ENCODE measurements at regions not wholly inside any gene's neighbourhood (a gene's known extent, or its start where the extent isn't known, plus 50 kb on each side); places are given as distances from the start of the nearest gene placed in this dataset.

DNA sequence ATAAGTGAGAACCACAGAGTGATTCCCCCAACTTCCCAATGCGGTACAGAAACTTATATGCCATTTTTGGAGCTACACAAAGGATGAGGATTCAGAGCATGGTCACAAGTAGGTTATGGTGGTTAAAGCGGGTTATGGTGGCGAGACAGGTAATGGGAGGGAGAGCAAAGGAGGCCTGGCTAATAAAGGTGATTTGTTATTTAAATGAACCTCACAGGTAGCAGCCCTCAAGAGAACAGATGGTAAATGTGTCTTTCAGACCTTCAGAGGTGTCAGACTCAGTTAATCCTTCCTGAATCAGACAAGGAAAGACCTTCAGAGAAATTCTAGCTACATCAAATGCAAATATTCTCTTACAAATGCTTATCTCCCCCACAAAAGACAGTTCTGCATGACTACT, 1971.4 kb downstream of the OLFM4 start:
- H3K9me3 ChIP-seq: no peaks in the 10 kb centered on the region
- no peaks in the 10 kb centered on the region for H3K36me3 ChIP-seq (replicated peaks in 1 of 2; ENCODE audit: insufficient read depth in 1 of 2, low read depth in 2 of 2)
- ATAC-seq (no peak), DNase-seq (no peak)
- H3K4me1 ChIP-seq: no peaks in the 10 kb centered on the region
- 73 to 82% methylated on average over 3 of the region's 3 CpGs for WGBS, 2 donors
- no peak overlapping the region for H3K4me3 ChIP-seq
- H3K27me3 ChIP-seq: no peaks in the 10 kb centered on the region
- intact Hi-C loops (cut with DNase I): no loop called here
- TF ChIP-seq, protein P1, sequence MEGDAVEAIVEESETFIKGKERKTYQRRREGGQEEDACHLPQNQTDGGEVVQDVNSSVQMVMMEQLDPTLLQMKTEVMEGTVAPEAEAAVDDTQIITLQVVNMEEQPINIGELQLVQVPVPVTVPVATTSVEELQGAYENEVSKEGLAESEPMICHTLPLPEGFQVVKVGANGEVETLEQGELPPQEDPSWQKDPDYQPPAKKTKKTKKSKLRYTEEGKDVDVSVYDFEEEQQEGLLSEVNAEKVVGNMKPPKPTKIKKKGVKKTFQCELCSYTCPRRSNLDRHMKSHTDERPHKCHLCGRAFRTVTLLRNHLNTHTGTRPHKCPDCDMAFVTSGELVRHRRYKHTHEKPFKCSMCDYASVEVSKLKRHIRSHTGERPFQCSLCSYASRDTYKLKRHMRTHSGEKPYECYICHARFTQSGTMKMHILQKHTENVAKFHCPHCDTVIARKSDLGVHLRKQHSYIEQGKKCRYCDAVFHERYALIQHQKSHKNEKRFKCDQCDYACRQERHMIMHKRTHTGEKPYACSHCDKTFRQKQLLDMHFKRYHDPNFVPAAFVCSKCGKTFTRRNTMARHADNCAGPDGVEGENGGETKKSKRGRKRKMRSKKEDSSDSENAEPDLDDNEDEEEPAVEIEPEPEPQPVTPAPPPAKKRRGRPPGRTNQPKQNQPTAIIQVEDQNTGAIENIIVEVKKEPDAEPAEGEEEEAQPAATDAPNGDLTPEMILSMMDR (IDR thresholded peaks at IDR 0.05): no peak
- no peak for TF ChIP-seq POLR2A (IDR thresholded peaks at IDR 0.05)
- H3K27ac ChIP-seq: no peak overlapping the region

DNA sequence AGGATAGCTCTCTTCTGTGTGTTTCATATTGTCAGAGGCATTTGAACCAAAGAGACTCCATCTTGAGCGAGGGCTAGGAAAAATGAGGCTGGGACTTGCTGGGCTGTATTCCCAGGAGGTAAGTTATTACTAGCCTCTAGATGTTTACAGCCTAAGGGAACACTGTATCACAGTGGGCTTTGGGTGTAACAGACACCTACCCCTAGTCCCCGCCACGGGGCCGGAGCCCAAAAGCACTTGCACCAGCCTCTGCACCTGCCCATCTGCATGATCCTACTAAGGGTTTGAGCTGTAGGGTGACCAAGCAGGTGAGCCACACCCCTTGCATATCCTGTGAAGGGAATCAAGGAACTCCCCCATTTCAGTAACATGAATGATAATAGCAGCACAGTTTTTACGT, 1972.2 kb downstream of the OLFM4 start:
- Histone ChIP-seq H3K9me3 (no peaks in the 10 kb centered on the region), H3K4me3 (no peak overlapping the region), H3K4me1 (no peaks in the 10 kb centered on the region), H3K36me3 (replicated peaks in 1 of 2; ENCODE audit: insufficient read depth in 1 of 2, low read depth in 2 of 2) (no peaks in the 10 kb centered on the region), H3K27ac (no peak overlapping the region), H3K27me3 (no peaks in the 10 kb centered on the region)
- DNase-seq (no peak), ATAC-seq (no peak)
- intact Hi-C loops (cut with DNase I): no loop called here
- no peak for TF ChIP-seq POLR2A (IDR thresholded peaks at IDR 0.05)
- WGBS, 2 donors: 79 to 87% methylated on average over 5 of the region's 5 CpGs

DNA sequence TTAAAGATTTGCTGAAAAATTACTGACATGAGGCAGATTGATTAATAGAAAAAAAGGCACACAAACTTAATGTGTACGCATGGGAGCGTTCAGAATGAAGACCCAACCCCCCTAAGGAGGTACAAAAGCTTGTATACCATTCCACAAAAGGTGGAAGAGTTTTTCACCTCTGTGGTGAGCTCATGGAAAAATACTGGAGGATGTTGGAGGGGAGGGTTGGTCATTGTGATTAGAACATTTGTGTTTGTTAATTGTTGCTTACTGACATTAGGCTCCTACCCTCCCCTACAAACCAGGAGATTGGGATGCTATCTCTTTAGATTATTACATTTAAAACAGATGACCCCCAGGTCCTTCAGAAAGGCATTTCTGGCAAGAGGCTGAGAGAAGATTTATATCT, 1973.3 kb downstream of the OLFM4 start:
- no peak for ATAC-seq
- WGBS, 2 donors: 31 to 37% methylated on average over 2 of the region's 2 CpGs
- H3K9me3 ChIP-seq: no peaks in the 10 kb centered on the region

GRCh38 chr13:55007681-55008080, 1979.1 kb downstream of the OLFM4 start:
- no peaks in the 10 kb centered on the region for H3K27me3 ChIP-seq
- no peaks in the 10 kb centered on the region for H3K4me1 ChIP-seq
- WGBS, 2 donors: 13 to 19% methylated on average over 2 of the region's 2 CpGs
- H3K9me3 ChIP-seq: no peaks in the 10 kb centered on the region
- DNase-seq (no peak), ATAC-seq (no peak)
- intact Hi-C loops (cut with DNase I): no loop called here
- no peaks in the 10 kb centered on the region for H3K36me3 ChIP-seq (replicated peaks in 1 of 2; ENCODE audit: insufficient read depth in 1 of 2, low read depth in 2 of 2)
- TF ChIP-seq POLR2A (IDR thresholded peaks at IDR 0.05): no peak
- TF ChIP-seq, protein P1 (IDR thresholded peaks at IDR 0.05): no peak
- H3K27ac ChIP-seq: no peak overlapping the region
- no peak overlapping the region for H3K4me3 ChIP-seq

More for the DNA sequence above, 1973.3 kb downstream of the OLFM4 start:
- no peaks in the 10 kb centered on the region for H3K4me1 ChIP-seq
- no peaks in the 10 kb centered on the region for H3K36me3 ChIP-seq (replicated peaks in 1 of 2; ENCODE audit: insufficient read depth in 1 of 2, low read depth in 2 of 2)
- intact Hi-C loops (cut with DNase I): no loop called here
- H3K4me3 ChIP-seq: no peak overlapping the region
- H3K27me3 ChIP-seq: no peaks in the 10 kb centered on the region
- TF ChIP-seq, protein P1 (IDR thresholded peaks at IDR 0.05): no peak
- no peak overlapping the region for H3K27ac ChIP-seq
- no peak for DNase-seq

DNA sequence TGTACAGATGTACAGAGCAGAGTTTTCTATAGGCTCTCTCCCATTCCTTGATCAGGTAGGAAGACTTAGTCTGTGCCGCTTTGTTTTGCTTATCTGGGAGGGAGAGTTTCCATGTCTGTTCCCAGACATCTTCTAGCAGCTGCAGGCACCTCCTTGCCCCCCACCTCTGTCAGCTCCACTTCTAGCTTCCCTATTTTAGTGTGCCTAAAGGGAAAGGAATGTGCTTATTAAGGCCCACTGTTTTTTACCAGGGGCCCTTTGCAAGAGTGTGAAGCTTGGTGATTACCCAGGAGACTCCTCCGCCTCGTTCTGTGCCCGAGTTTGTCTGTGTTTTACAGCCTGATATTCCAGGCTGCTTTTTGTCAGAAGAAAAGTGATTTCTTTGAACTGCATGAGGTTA, 1984.4 kb downstream of the OLFM4 start:
- no peak for DNase-seq
- ATAC-seq: no peak
- no peaks in the 10 kb centered on the region for H3K9me3 ChIP-seq
- H3K4me3 ChIP-seq: no peak overlapping the region
- intact Hi-C loops (cut with DNase I): no loop called here
- WGBS, 2 donors: 55 to 66% methylated on average over 4 of the region's 4 CpGs
- no peaks in the 10 kb centered on the region for H3K36me3 ChIP-seq (replicated peaks in 1 of 2; ENCODE audit: insufficient read depth in 1 of 2, low read depth in 2 of 2)
- no peaks in the 10 kb centered on the region for H3K27me3 ChIP-seq
- TF ChIP-seq POLR2A (IDR thresholded peaks at IDR 0.05): no peak
- TF ChIP-seq, protein P1 (IDR thresholded peaks at IDR 0.05): no peak
- H3K27ac ChIP-seq: no peak overlapping the region
- no peaks in the 10 kb centered on the region for H3K4me1 ChIP-seq
